ENCODE measurements at regions not wholly inside any gene's neighbourhood (a gene's known extent, or its start where the extent isn't known, plus 50 kb on each side); places are given as distances from the start of the nearest gene placed in this dataset.

- DNase-seq (ENCODE audit: extremely low spot score, insufficient read length, low read depth) = no peak
- FAIRE-seq = no peak
Observed at GRCh38 chr2:235162837-235163197, 211.0 kb downstream of the SH3BP4 start.

- DNase-seq (ENCODE audit: extremely low spot score, insufficient read length, low read depth) (no peak), FAIRE-seq (no peak)
Observed at GRCh38 chr2:235165136-235165535, 213.3 kb downstream of the SH3BP4 start.

GRCh38 chr2:235165631-235166030 is 213.8 kb downstream of the SH3BP4 start:
- FAIRE-seq (no peak), DNase-seq (ENCODE audit: extremely low spot score, insufficient read length, low read depth) (no peak)

- DNase-seq (ENCODE audit: extremely low spot score, insufficient read length, low read depth) = no peak
Observed at GRCh38 chr2:235168174-235168979, 216.6 kb downstream of the SH3BP4 start.

GRCh38 chr2:235170016-235170415 is 218.2 kb downstream of the SH3BP4 start:
- DNase-seq (ENCODE audit: extremely low spot score, insufficient read length, low read depth) (no peak), FAIRE-seq (no peak)

More at GRCh38 chr2:235168174-235168979, 216.6 kb downstream of the SH3BP4 start:
- FAIRE-seq = no peak

GRCh38 chr2:235170536-235171521 is 219.0 kb downstream of the SH3BP4 start:
- no peak for DNase-seq (ENCODE audit: extremely low spot score, insufficient read length, low read depth)
- FAIRE-seq = no peak

- no peak for DNase-seq (ENCODE audit: extremely low spot score, insufficient read length, low read depth)
- FAIRE-seq = no peak
Observed at GRCh38 chr2:235171550-235172031, 219.8 kb downstream of the SH3BP4 start.

- FAIRE-seq (no peak), DNase-seq (ENCODE audit: extremely low spot score, insufficient read length, low read depth) (no peak)
Observed at GRCh38 chr2:235180642-235181041, 228.8 kb downstream of the SH3BP4 start.

GRCh38 chr2:235183786-235184185 is 232.0 kb downstream of the SH3BP4 start:
- DNase-seq (ENCODE audit: extremely low spot score, insufficient read length, low read depth) (no peak), FAIRE-seq (no peak)

GRCh38 chr2:235187806-235188205 is 236.0 kb downstream of the SH3BP4 start:
- no peak for DNase-seq (ENCODE audit: extremely low spot score, insufficient read length, low read depth)
- no peak for FAIRE-seq

- FAIRE-seq (no peak), DNase-seq (ENCODE audit: extremely low spot score, insufficient read length, low read depth) (no peak)
Observed at GRCh38 chr2:235191486-235191885, 239.7 kb downstream of the SH3BP4 start.

- no peak for FAIRE-seq
- no peak for DNase-seq (ENCODE audit: extremely low spot score, insufficient read length, low read depth)
Observed at GRCh38 chr2:235191978-235192377, 240.2 kb downstream of the SH3BP4 start.

- DNase-seq (ENCODE audit: extremely low spot score, insufficient read length, low read depth) (no peak), FAIRE-seq (no peak)
Observed at GRCh38 chr2:235194351-235194750, 242.5 kb downstream of the SH3BP4 start.

GRCh38 chr2:235194836-235195235 is 243.0 kb downstream of the SH3BP4 start:
- FAIRE-seq (no peak), DNase-seq (ENCODE audit: extremely low spot score, insufficient read length, low read depth) (no peak)

- FAIRE-seq (no peak), DNase-seq (ENCODE audit: extremely low spot score, insufficient read length, low read depth) (no peak)
Observed at GRCh38 chr2:235195921-235196320, 244.1 kb downstream of the SH3BP4 start.

- DNase-seq (ENCODE audit: extremely low spot score, insufficient read length, low read depth) (no peak), FAIRE-seq (no peak)
Observed at GRCh38 chr2:235199128-235199527, 247.3 kb downstream of the SH3BP4 start.

- DNase-seq (ENCODE audit: extremely low spot score, insufficient read length, low read depth) (no peak), FAIRE-seq (no peak)
Observed at GRCh38 chr2:235200216-235200615, 248.4 kb downstream of the SH3BP4 start.

GRCh38 chr2:235201756-235202155 is 249.9 kb downstream of the SH3BP4 start:
- no peak for FAIRE-seq

GRCh38 chr2:235204948-235205347 is 253.1 kb downstream of the SH3BP4 start:
- no peak for FAIRE-seq
- no peak for DNase-seq (ENCODE audit: extremely low spot score, insufficient read length, low read depth)

More at GRCh38 chr2:235201756-235202155, 249.9 kb downstream of the SH3BP4 start:
- no peak for DNase-seq (ENCODE audit: extremely low spot score, insufficient read length, low read depth)

- FAIRE-seq (no peak), DNase-seq (ENCODE audit: extremely low spot score, insufficient read length, low read depth) (no peak)
Observed at GRCh38 chr2:235206399-235206798, 254.6 kb downstream of the SH3BP4 start.
